ENCODE measurements at regions not wholly inside any gene's neighbourhood (a gene's known extent, or its start where the extent isn't known, plus 50 kb on each side); places are given as distances from the start of the nearest gene placed in this dataset.

DNA sequence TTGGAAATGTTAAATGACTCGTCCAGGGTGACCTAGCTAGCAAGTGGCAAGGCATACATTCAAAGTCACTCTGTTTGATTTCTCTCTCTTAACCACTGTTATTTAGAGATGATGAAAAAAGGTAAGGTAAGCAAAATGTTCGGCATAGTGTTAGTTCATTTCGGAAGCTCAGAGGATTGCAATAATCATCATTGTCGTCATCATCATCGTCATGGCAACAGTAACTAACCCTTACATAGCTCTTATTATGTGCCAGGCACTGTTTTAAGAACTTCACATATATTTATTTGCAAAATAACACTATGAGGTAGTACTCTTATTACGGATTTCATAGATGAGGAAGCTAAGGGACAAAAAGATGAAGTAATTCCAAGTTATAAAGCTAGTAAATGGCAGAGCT lies 292.7 kb upstream of the CXCR4 start:
- peaks cover 18 to 19% of the 10 kb centered on the region in 2 experiments for H3K4me1 Mint-ChIP-seq
- Histone ChIP-seq H3K27me3 (ENCODE audit: insufficient read depth, low read length) (no peaks in the 10 kb centered on the region), H4K20me1 (ENCODE audit: control insufficient read depth, insufficient read depth, insufficient read length) (no peaks in the 10 kb centered on the region), H3K18ac (ENCODE audit: insufficient read length, low read depth, low read length) (no peak overlapping the region), H3K4me1 (ENCODE audit: insufficient read depth, low read length) (no peaks in the 10 kb centered on the region; the same call in 1 of the 2 replicates), H3K14ac (ENCODE audit: insufficient read depth, low read length) (no peak overlapping the region), H3K79me2 (ENCODE audit: insufficient read depth, low read length) (no peaks in the 10 kb centered on the region), H3K56ac (ENCODE audit: insufficient read length, low read depth, low read length) (no peak overlapping the region), H4K8ac (replicated peaks; ENCODE audit: insufficient read length, low read depth, low read length) (no peak overlapping the region), H2BK15ac (ENCODE audit: low read depth, low read length) (no peak overlapping the region), H3K4me2 (ENCODE audit: insufficient read depth, insufficient read length, low read length) (no peak overlapping the region), H2AFZ (ENCODE audit: low read length) (no peak overlapping the region), H3K9me3 (ENCODE audit: control insufficient read depth, low read depth, low read length) (no peaks in the 10 kb centered on the region), H3K4ac (ENCODE audit: low read depth, low read length) (no peak overlapping the region), H2BK12ac (ENCODE audit: insufficient read length, low read depth, low read length) (no peak overlapping the region), H3K27ac (ENCODE audit: insufficient read length, low read depth, low read length) (no peak overlapping the region), H2AK5ac (ENCODE audit: insufficient read length, low read length) (no peak overlapping the region), H2BK5ac (ENCODE audit: insufficient read length, low read length) (no peak overlapping the region), H3K9ac (ENCODE audit: extremely low read depth, insufficient read length, low read length) (no peak overlapping the region), H4K91ac (ENCODE audit: insufficient read length, low read depth, low read length) (no peak overlapping the region), H2BK20ac (ENCODE audit: low read depth, low read length, poor library complexity, severe bottlenecking) (no peak overlapping the region), H3K79me1 (ENCODE audit: insufficient read depth, low read depth, low read length, poor library complexity, severe bottlenecking) (no peaks in the 10 kb centered on the region), H4K5ac (ENCODE audit: insufficient read length, low read depth, low read length) (no peak overlapping the region), H3T11ph (ENCODE audit: low read length) (no peak overlapping the region), H2BK120ac (ENCODE audit: low read depth, low read length, poor library complexity, severe bottlenecking) (no peak overlapping the region), H3K23ac (ENCODE audit: insufficient read length, low read depth, low read length) (no peak overlapping the region), H3K23me2 (ENCODE audit: insufficient read length, low read depth, low read length, poor library complexity, severe bottlenecking) (no peaks in the 10 kb centered on the region)
- no peaks in the 10 kb centered on the region for H3K9me3 Mint-ChIP-seq
- TF ChIP-seq, protein P1, sequence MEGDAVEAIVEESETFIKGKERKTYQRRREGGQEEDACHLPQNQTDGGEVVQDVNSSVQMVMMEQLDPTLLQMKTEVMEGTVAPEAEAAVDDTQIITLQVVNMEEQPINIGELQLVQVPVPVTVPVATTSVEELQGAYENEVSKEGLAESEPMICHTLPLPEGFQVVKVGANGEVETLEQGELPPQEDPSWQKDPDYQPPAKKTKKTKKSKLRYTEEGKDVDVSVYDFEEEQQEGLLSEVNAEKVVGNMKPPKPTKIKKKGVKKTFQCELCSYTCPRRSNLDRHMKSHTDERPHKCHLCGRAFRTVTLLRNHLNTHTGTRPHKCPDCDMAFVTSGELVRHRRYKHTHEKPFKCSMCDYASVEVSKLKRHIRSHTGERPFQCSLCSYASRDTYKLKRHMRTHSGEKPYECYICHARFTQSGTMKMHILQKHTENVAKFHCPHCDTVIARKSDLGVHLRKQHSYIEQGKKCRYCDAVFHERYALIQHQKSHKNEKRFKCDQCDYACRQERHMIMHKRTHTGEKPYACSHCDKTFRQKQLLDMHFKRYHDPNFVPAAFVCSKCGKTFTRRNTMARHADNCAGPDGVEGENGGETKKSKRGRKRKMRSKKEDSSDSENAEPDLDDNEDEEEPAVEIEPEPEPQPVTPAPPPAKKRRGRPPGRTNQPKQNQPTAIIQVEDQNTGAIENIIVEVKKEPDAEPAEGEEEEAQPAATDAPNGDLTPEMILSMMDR (conservative IDR thresholded peaks at IDR 0.05), result no peak
- WGBS (ENCODE audit: extremely low coverage, insufficient read length, low lambda C conversion rate), result no CpG with 5 or more reads among the region's 6 CpGs
- no peak for DNase-seq
- peaks cover 3% of the 10 kb centered on the region; the same call in 1 of the 2 replicates for H3K27me3 Mint-ChIP-seq (ENCODE audit: low read depth)
- no peak overlapping the region for H3K4me3 Mint-ChIP-seq
- H3K36me3 Mint-ChIP-seq (ENCODE audit: insufficient read depth in 1 of 3, low read depth in 3 of 3), result no peaks in the 10 kb centered on the region
- no peak overlapping the region for H3K27ac Mint-ChIP-seq
